Natural killer cell treated with Interleukin-12 subunit alpha and Interleukin-12 subunit beta and Interleukin-15 and Interleukin-18, amount 100 ng/mL, for 72 hours (primary cell): ENCODE measurements at regions not wholly inside any gene's neighbourhood (a gene's known extent, or its start where the extent isn't known, plus 50 kb on each side); places are given as distances from the start of the nearest gene placed in this dataset.
"Not testable (repeated sequence)": the region's sequence is repeated elsewhere in the genome, so short reads cannot be mapped to it uniquely, and the experiment has no call there.

ENCODE experiments used
- ATAC-seq, 2 donors: fragments of 150-1000 bp; cut with Tn5 transposase in 1 of 2; sonication (Bioruptor Pico), chemical (Tn5 transposase) in 1 of 2; 2 replicates each; pipeline ENCODE4 v1.10.0; 2021
- DNase-seq: peaks from one replicate; pipeline ENCODE4 v3.0.0; 2022; ENCODE audit warnings: low spot score
- H3K27ac Mint-ChIP-seq, 2 donors: 1 replicate in 1 of 2; 2 replicates in 1 of 2; pipeline ENCODE4 v1.8.0; 2022; ENCODE audit warnings: mixed read lengths in 2 of 2, mild to moderate bottlenecking in 1 of 2, moderate library complexity in 1 of 2
- H3K27me3 Mint-ChIP-seq, 2 donors: 1 replicate in 1 of 2; 2 replicates in 1 of 2; pipeline ENCODE4 v1.8.0; 2022; ENCODE audit warnings: mixed read lengths in 2 of 2
- H3K36me3 Mint-ChIP-seq: one replicate; pipeline ENCODE4 v1.8.0; 2022; ENCODE audit warnings: mixed read lengths
- H3K4me1 Mint-ChIP-seq, 2 donors: 1 replicate in 1 of 2; 2 replicates in 1 of 2; pipeline ENCODE4 v1.8.0; 2022; ENCODE audit warnings: low read depth in 2 of 2, mixed read lengths in 2 of 2, mild to moderate bottlenecking in 1 of 2
- H3K4me3 Mint-ChIP-seq: one replicate; pipeline ENCODE4 v1.8.0; 2022; ENCODE audit warnings: mixed read lengths
- H3K9me3 Mint-ChIP-seq: 2 replicates; pipeline ENCODE4 v1.8.0; 2022; ENCODE audit warnings: mixed read lengths

DNA sequence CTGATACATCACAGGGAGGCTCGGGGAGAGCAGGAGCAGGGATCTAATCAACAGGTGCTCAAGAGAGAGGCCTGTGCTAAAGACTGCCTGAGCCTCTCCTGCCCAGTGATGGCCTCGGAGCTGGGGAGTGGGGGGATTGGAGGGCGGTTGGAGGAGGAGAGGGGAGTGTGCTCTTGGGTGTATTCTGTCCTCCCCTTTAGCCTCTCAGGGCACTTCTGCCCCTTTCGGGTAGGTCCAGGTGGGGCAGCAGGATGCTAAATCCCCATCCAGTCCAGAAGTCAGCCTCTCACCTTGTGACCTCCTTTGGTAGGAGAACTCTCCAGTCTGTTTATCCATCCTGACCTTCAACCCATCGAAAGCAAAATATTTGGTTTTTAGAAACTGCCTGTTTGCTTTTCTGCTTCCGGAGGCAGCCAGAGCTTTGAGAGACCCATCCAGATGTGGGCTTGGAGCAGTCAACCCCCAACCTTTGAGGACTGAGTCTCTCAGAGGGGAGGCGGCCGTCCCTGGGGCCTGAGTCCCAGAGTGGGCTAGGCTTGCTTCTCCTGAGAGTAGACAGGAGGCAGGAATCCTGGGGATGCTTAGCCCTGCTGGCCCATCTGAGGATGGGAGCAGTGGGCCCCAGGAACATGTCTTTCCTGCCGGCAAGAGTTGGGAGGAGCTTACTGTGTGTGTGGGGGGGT is 105.2 kb upstream of the SYT13 start:
- Mint-ChIP-seq H3K27me3 (peaks cover 1 to 25% of the 10 kb centered on the region in 2 donors), H3K27ac (no peak overlapping the region), H3K9me3 (no peaks in the 10 kb centered on the region), H3K4me1 (no peaks in the 10 kb centered on the region), H3K4me3 (no peak overlapping the region), H3K36me3 (no peaks in the 10 kb centered on the region)
- no peak for ATAC-seq
- DNase-seq: peak; percentile 55

DNA sequence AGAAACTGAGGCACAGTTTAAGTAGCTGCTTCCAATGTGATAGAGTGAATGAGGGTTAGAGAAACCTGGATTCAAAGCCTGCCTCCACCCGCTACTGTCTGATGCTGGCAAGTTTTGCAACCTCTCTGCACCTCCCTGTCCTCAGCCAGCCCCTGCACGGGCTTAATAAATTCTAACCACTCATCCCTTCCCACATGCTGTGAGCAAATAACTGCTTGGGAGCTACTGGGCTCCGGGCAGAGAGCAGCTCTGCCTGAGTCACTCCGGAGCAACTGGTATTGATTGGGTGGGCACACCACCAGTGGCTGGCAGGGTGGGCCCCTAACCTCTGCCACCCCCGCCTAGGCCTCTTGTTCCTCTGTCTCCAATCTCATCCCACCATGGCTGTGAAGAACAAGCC is 104.3 kb upstream of the SYT13 start:
- ATAC-seq: no peak
- H3K27ac Mint-ChIP-seq: no peak overlapping the region

DNA sequence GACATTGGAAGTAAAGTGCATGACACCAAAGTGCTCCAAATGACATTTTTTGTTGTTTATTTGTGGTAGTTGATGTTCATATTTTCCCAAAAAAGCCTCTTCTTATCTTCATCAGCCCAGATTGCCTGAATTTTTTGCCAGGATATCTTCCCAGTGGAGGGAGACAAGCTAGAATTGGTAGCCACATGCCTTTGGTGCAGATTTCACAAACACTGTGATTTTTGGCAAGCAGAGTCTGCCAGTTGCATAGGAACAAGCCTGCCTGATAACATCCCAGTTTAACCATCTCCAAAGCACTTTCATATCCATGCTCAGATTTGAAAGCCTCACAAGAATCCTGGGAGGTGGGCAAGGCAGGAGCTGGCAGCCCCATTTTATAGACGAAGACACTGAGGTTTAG is 102.3 kb upstream of the SYT13 start:
- H3K27ac Mint-ChIP-seq: no peak overlapping the region
- ATAC-seq: no peak
- peaks cover 7 to 16% of the 10 kb centered on the region in 2 donors for H3K27me3 Mint-ChIP-seq
- no peaks in the 10 kb centered on the region for H3K36me3 Mint-ChIP-seq
- no peak overlapping the region for H3K4me3 Mint-ChIP-seq
- DNase-seq: no peak
- H3K9me3 Mint-ChIP-seq: no peaks in the 10 kb centered on the region
- peaks cover 0 to 3% of the 10 kb centered on the region in 2 donors for H3K4me1 Mint-ChIP-seq

More for the DNA sequence above, 104.3 kb upstream of the SYT13 start:
- Mint-ChIP-seq H3K27me3 (peaks cover 0 to 23% of the 10 kb centered on the region in 2 donors), H3K36me3 (no peaks in the 10 kb centered on the region), H3K4me1 (no peaks in the 10 kb centered on the region), H3K9me3 (no peaks in the 10 kb centered on the region), H3K4me3 (no peak overlapping the region)
- peak; percentile 31 for DNase-seq

DNA sequence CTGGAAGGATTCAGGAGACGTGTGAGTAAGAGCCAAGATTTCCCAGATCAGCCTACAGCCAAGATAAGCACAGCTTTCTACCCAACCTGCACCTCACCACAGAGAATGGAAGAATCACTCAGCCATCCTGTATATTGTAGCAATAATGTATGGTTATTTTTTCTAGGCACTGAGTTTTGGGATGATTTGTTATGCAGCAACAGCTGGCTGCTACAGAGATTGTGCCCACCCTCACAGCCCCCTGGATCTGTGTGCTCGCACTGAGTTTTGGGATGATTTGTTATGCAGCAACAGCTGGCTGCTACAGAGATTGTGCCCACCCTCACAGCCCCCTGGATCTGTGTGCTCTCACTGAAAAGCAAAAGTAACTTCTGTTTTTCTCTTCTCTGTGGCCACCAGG is 101.7 kb upstream of the SYT13 start:
- H3K27me3 Mint-ChIP-seq: peaks cover 12 to 19% of the 10 kb centered on the region in 2 donors
- H3K4me1 Mint-ChIP-seq, H3K9me3 Mint-ChIP-seq, H3K36me3 Mint-ChIP-seq, ATAC-seq, DNase-seq, H3K27ac Mint-ChIP-seq, H3K4me3 Mint-ChIP-seq: not testable (repeated sequence)

DNA sequence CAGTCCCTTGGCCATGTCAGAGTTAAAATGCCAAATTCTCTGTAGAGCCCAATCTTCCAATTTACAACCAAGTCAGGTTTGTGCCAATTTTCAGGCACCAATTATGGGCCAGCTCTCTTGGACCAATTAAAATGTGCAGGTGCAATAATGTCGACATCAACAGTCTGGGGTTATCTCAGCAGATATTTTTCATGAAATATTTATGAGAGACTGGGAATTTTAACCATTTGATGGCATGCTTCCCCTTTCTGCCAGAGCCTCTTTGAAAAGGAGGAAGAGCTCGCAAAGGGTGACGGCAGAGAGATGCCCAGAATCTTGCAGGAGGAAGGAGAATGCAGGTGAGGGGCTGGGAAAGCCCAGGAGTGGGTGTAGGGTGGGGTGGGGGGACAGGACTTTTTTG is 100.8 kb upstream of the SYT13 start:
- Mint-ChIP-seq H3K27me3 (peaks cover 12 to 19% of the 10 kb centered on the region in 2 donors), H3K9me3 (no peaks in the 10 kb centered on the region), H3K4me3 (no peak overlapping the region), H3K27ac (no peak overlapping the region), H3K4me1 (peaks cover 0 to 5% of the 10 kb centered on the region in 2 donors), H3K36me3 (no peaks in the 10 kb centered on the region)
- ATAC-seq (no peak), DNase-seq (no peak)

DNA sequence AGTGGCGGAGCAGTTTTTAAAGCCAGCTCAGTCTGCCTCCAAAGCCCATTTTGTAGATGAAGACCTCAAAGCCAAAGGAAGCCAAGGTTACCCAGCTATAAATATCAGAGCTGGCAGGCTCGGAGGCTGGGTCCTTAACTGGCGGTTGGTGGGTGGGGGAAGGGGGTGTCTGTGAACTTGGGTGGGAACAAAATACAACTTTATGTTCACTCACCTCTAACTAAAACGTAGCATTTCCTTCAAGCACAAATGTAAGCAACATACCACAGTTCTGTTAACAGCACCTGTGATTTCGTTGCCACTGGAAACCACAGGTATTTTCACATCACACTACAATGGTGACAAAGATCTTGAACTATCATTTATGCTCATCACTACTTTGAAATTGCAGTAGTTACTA is 99.7 kb upstream of the SYT13 start:
- Mint-ChIP-seq H3K36me3 (no peaks in the 10 kb centered on the region), H3K4me3 (no peak overlapping the region), H3K9me3 (no peaks in the 10 kb centered on the region), H3K27ac (no peak overlapping the region), H3K27me3 (peaks cover 17 to 22% of the 10 kb centered on the region in 2 donors), H3K4me1 (peaks cover 0 to 5% of the 10 kb centered on the region in 2 donors)
- ATAC-seq: no peak
- DNase-seq: no peak

DNA sequence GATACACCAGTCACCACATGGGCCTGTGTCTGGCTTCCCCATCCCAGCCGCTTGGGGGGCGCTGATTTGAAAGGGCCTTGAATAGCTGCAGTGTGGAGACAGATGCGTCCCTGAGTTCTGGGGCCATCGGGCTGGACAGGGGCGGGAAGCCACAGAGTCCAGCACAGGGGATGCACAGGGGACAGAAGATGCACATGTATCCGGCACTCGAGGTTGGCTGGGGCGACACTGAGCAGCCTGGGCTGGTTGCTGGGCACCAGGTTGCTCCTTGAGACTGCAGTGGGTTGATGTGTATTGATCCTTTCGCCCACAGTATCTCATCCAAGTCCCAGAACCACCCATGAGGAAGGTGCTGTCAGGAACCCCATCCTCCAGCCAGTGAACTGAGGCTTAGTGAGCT is 99.3 kb upstream of the SYT13 start:
- ATAC-seq (no peak), DNase-seq (no peak)
- no peaks in the 10 kb centered on the region for H3K36me3 Mint-ChIP-seq
- no peak overlapping the region for H3K4me3 Mint-ChIP-seq
- H3K4me1 Mint-ChIP-seq: peaks cover 0 to 5% of the 10 kb centered on the region in 2 donors
- H3K27ac Mint-ChIP-seq: no peak overlapping the region
- peaks cover 17 to 22% of the 10 kb centered on the region in 2 donors for H3K27me3 Mint-ChIP-seq
- H3K9me3 Mint-ChIP-seq: no peaks in the 10 kb centered on the region

DNA sequence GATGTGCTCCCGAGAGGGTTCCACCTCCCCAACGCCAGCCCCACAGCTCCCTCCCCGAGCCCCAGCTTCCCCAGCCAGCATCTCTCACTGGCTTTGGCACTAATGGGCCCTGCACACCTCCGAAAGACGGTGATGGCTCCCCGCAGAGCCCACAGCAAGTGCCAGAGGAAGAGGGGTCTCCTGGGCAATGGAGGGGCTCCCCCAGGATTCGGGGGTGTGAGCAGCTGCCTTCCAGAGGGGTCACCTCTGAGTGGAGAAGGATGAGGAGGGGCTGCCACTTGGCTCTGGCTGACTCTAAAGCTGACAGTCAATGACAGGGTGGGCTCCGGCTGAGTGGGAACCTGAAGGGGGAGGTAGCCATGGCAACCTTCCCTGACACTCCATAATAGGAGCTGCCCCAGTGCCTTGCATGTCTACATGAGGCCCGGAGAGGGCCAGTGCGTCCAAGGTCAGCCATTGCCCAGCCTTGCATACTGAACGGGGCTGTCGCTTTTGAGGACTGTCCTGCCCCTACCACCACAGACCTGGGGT is 98.6 kb upstream of the SYT13 start:
- peaks cover 0 to 5% of the 10 kb centered on the region in 2 donors for H3K4me1 Mint-ChIP-seq
- no peak overlapping the region for H3K27ac Mint-ChIP-seq
- H3K4me3 Mint-ChIP-seq: no peak overlapping the region
- ATAC-seq (no peak), DNase-seq (no peak)
- no peaks in the 10 kb centered on the region for H3K36me3 Mint-ChIP-seq
- no peaks in the 10 kb centered on the region for H3K9me3 Mint-ChIP-seq
- peaks cover 17 to 22% of the 10 kb centered on the region in 2 donors for H3K27me3 Mint-ChIP-seq

DNA sequence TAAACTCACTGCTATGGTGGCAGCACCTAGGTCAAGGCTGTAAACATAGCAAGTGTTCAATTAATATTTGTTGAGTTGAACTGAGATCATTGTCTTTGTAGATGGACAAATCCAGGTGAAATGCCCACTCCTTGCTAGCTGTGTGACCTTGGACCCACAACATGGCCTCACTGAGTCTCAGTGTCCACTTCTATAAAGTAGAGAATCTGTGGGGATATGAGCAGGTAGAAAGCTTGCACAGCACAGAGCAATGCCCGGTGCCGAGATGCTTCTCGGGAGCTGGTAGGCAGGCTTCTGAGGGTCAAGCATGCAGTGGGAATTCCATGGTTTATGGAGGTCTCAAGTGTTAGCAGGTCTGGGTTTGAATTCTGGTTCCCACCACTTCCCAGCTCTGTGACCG is 97.9 kb upstream of the SYT13 start:
- H3K4me3 Mint-ChIP-seq: no peak overlapping the region
- no peak for ATAC-seq
- no peak for DNase-seq
- peaks cover 0 to 5% of the 10 kb centered on the region in 2 donors for H3K4me1 Mint-ChIP-seq
- peaks cover 17 to 22% of the 10 kb centered on the region in 2 donors for H3K27me3 Mint-ChIP-seq
- H3K27ac Mint-ChIP-seq: no peak overlapping the region
- H3K36me3 Mint-ChIP-seq: no peaks in the 10 kb centered on the region
- H3K9me3 Mint-ChIP-seq: no peaks in the 10 kb centered on the region

DNA sequence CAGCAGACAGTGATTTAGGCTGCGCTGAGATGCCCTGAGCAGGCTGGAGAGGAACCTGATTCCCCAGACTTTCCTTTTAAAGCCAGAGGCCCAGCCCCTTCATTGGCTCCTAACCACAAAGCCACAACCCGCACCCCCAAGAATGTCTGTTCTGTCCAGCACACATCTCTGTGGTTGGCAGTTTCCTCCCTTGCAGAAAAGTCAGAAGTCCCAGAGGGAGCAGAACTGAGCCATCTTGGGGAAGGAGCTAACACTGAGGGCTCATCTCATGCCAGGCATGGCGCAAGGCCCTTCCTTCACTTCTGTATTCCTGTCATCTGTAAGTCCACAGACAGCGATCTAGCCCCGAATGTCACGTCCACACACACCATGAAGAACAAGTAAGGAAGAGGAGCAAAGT is 97.1 kb upstream of the SYT13 start:
- Mint-ChIP-seq H3K36me3 (no peaks in the 10 kb centered on the region), H3K4me3 (no peak overlapping the region), H3K27ac (no peak overlapping the region), H3K27me3 (peaks cover 16 to 17% of the 10 kb centered on the region in 2 donors), H3K4me1 (peaks cover 0 to 5% of the 10 kb centered on the region in 2 donors), H3K9me3 (no peaks in the 10 kb centered on the region)
- DNase-seq: no peak
- no peak for ATAC-seq

DNA sequence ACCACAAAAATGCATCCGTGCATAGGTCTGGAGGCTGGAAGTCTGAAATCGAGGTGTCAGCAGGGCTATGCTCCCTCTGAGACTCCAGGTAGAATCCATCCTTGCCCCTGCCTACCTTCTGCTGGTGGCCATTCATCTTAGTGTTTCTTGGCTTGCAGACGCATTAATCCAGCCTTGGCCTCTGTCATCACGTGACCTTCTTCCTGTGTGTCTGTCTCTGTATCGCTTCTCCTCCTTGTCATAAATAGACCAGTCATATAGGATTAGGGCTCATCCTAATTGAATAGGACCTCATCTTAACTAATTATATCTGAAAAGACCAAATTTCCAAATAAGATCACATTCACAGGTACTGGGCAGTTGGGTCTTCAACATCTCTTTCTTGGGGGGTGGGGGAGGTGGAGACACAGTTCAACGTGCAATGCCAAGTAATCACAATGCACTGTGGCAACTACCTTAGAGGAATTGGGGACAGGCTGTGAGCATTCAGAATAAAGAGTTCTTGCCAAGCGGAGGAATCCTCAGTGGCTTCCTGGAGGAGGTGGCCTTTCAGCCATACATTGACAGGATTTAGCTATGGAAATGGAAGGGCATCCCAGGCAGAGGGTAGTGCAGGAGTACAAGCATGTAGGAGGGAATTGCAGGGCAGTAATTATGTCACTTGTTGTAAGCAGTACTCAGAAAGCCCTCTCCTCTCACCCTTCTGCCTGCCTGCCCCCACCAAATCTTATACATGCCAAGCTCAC is 96.2 kb upstream of the SYT13 start:
- DNase-seq: no peak
- Mint-ChIP-seq H3K27ac (no peak overlapping the region), H3K4me3 (no peak overlapping the region), H3K4me1 (peaks cover 0 to 5% of the 10 kb centered on the region in 2 donors), H3K36me3 (no peaks in the 10 kb centered on the region), H3K9me3 (no peaks in the 10 kb centered on the region), H3K27me3 (peaks cover 13 to 17% of the 10 kb centered on the region in 2 donors)
- ATAC-seq: no peak

DNA sequence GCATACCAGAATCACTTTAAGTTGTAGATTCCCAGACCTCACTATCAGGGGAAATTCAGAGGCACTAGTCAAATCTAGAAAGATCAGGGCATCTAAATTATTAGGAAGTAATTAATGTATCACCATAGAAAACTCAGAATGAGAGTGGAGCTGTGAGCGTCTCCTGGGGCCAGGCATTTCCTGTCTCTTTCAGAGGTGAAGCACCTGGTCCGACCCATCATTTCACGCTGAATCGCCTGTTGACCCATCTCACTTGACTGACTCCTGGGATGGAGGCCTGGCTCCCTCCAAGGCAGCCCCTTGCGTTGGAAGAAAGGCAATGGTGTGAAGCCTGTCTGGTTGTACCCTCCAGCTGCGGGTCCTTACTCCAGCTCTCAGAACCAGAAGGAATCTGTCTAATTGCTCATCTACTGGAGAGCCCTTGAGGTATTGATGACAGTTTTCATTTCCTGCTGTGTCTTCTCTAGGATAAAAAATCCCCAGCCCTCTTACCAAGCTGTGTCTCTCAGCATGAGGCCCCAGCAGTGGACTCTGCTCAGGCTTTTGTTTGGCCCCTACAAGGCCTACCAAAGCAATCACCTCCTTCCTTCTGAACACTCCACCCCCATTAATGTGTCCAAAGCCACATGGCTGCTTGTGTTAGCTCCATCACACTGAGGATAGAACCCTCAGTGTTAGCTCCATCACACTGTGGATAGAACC is 93.2 kb upstream of the SYT13 start:
- H3K27ac Mint-ChIP-seq: no peak overlapping the region
- H3K4me1 Mint-ChIP-seq: peaks cover 7 to 13% of the 10 kb centered on the region in 2 donors
- H3K36me3 Mint-ChIP-seq: no peaks in the 10 kb centered on the region
- peaks cover 17 to 19% of the 10 kb centered on the region in 2 donors for H3K27me3 Mint-ChIP-seq
- no peak for ATAC-seq
- no peak for DNase-seq
- no peak overlapping the region for H3K4me3 Mint-ChIP-seq
- no peaks in the 10 kb centered on the region for H3K9me3 Mint-ChIP-seq

DNA sequence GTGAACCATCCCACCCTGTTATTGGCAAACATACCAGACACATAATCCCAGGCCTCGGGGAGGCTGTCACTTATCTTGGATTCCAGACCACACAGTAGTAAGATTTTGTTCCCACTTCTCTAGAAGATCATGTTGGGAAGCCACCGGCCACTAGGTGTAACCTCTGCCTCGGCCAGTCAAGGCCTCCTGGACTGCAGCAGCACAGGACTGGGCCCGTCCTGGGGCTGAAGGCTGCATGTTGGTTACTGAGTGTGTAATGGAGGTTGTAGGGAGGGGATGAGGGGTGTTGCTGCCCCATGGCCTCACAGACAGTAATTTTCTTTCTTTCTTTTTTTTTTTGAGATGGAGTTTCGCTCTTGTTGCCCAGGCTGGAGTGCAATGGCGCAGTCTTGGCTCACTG is 92.4 kb upstream of the SYT13 start:
- Mint-ChIP-seq H3K36me3 (no peaks in the 10 kb centered on the region), H3K9me3 (no peaks in the 10 kb centered on the region), H3K27me3 (peaks cover 10 to 16% of the 10 kb centered on the region in 2 donors), H3K4me3 (no peak overlapping the region), H3K27ac (no peak overlapping the region), H3K4me1 (peaks cover 8 to 11% of the 10 kb centered on the region in 2 donors)
- no peak for DNase-seq
- no peak for ATAC-seq

DNA sequence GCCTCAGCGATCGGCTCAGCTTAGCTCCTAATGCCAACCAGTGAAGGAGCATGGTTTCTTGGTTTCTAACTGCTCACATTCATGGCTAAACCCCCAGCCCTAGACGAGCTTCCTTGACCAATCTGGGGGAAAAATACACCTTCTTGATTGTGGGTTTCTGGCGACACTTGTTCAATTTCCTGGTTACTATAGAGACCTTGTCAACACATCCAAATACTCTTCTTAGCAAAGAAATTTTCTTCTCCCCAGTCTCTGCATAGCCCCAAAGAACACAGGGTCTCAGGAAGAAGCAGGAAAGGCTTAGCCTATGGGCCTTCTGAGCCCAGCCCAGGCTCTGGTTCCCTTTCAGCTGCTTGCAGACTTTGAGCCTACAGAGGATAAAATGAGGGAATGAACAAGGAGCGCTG is 88.5 kb upstream of the SYT13 start:
- ATAC-seq: no peak
- H3K27ac Mint-ChIP-seq: peak overlapping the region in 1 of 2 donors; percentile 36

More for the DNA sequence above, 88.5 kb upstream of the SYT13 start:
- Mint-ChIP-seq H3K27me3 (peaks cover 12 to 21% of the 10 kb centered on the region in 2 donors), H3K36me3 (no peaks in the 10 kb centered on the region), H3K4me1 (peaks cover 8 to 11% of the 10 kb centered on the region in 2 donors), H3K9me3 (no peaks in the 10 kb centered on the region), H3K4me3 (no peak overlapping the region)
- no peak for DNase-seq
